GM19438 (cell line): ENCODE measurements at regions not wholly inside any gene's neighbourhood (a gene's known extent, or its start where the extent isn't known, plus 50 kb on each side); places are given as distances from the start of the nearest gene placed in this dataset.

Experiments used
- ATAC-seq: cut with Tn5 transposase; IDR thresholded peaks from one replicate; pipeline ENCODE4 v1.9.1; 2021; ENCODE audit warnings: low read depth; ENCODE audit not compliant: unreplicated experiment

DNA sequence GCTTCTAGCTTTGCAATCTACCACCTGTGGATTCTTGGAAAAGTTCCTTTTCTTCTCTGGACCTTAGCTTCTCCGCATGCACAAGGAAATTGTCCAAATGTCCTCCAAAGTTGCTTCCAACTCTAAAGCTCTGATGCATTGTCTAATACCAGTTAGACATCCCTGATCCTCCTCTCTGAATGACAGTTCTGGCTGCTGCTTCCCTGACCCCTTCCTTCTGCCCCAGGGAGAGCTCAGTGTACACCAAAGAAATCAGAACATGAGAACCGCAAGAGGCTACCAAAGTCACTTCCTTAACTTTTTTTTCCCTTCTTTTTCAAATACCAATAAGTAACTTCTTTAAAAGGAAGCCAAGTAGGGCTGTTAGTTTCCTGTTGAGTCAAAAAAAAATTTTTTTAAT is 79.7 kb upstream of the CES5A start:
- ATAC-seq: no peak

DNA sequence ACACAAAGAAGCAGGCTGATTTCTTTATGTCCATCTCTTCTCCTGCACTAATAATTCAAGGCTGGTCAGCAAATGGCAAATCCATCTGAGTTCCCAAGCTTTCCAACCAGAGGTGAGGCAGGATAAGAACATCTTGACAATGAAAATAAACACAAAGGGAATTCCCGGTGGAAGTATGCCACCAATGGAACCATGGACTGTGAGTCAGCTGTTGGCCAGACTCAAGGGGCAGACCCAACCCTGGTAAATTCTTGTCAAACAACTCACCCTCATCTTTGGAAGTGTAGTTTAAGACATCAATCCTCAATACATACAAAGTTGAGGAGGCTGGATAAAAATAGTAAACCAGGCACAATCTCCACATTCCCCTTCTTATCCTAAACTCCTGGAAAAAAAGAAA is 74.3 kb upstream of the CES5A start:
- ATAC-seq: no peak

DNA sequence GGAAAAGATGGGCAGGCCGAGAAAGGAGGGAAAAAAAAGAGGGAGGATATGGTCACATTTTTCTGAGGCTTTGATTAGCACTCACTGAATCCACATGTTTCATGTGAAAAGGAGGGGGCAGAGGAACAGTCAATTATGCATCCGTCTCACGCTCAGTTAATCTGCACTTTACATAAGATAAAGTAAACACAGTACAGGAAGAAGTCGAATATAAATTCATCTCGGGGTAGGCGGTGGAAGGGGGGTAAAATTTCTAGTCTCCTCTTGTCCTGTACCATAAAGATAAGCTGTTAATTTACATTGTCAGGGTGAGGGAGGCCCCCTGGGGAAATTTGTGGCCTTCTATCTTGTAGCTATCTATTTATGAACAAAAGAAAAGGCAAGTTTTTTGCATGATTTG is 73.1 kb upstream of the CES5A start:
- ATAC-seq: no peak

DNA sequence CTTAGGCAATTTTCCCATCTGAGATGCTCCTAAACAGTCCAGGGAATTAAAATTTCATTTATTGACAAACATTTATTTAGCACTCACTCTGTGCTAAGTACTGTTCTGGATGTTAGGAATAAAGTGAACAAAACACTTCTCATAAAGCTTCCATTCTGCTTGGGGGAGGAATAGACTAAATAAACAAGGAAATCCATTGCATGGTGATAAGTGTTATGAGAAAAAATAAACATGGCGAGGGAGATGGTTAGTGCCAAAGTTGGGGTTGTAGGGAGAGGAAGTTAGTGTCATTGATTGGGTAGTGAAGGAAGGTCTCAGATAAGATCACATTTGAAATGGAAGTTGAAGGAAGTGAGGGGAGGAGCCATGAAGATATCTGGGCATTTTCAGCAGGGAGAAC is 72.2 kb upstream of the CES5A start:
- ATAC-seq: no peak

DNA sequence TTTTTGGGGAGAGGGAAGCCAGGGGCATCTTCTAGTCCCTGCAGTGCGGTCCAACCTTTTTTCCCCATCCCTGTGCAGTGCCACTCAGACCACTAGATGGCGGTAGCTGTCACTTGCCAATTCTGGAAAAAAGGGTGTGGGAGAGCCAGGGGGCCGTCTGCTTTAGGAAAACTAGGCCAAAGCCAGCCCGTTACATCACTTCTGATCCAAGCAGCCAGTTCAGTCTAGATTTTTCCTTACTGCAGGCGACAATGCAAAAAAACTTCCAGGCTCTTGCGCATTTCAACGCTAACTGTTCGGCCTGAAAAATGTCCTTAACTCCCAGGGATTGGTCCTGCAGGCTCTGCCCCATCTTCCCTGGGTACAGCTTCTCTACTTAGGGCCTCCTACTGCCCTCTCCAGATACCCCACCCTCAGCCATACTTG is 69.2 kb upstream of the CES5A start:
- no peak for ATAC-seq

DNA sequence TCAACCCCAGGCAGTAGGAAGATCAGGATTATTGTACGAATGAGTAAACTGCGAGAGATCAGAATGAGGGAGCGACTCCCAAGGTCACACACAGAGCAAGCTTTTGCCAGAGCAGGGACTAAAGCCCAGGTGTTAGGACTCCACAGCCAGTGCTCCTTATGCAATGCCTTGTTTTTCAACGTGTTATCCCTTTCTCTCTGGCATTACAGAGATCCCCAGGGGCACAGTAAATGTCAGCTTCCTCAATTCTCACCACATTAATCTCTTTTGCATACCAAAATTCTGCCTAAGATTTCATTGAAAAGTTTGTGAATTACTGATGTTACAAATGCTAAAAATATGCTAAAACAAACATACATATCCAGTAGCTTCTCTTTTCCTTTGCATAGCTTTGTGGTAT is 68.1 kb upstream of the CES5A start:
- no peak for ATAC-seq

DNA sequence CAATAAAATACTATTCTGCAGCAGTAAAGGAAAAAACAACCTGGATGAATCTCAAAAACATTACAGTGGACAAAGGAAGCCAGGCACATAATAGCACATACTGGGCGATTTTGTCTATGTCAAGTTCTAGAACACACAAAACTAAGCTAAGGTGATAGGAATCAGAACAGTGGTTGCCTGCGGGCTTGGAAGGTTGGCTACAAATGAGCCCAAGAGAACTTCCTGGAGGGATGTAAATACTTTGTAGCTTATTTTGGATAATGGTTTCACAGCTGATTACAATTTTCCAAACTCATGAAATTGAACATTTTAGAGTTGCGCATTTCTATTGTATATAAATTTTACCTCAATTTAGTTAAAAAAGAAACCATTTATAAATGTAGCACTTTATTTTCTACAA is 67.6 kb upstream of the CES5A start:
- no peak for ATAC-seq

DNA sequence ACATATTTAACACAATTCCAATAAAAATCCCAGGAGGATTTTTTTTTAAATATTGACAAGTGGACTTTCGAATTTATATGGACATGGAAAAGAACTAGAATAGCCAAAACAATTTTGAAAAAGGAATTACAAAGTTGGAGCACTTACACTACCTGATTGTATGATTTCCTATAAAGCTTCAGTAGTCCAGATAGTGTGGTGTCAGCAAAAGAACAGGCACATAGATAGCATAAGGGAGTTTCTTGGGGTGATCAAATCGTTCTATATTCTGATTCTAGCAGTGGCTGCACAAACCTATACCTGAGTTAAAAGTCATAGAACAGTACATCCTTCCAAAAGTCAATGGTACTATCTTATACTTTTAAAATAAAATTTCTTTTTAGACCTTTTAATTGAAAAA is 66.4 kb upstream of the CES5A start:
- no peak for ATAC-seq

DNA sequence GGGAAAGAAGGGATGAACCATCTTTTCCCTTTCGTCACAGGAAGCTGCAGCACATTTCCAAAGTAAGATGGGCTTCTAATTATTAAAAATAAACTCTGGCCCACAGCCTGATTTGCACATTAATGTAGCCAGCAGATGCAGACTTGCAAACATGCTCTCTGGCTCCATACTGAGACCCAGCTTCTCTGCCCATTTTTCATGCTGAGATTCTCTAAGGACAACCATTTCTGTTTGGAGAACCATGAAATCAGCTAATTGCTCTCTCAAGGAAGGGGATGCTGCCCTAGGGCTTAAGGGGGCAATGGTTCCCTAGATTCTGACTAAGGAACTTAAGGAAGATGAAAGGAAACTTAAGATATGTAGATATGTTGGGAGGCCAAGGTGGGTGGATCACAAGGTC is 63.0 kb upstream of the CES5A start:
- no peak for ATAC-seq

DNA sequence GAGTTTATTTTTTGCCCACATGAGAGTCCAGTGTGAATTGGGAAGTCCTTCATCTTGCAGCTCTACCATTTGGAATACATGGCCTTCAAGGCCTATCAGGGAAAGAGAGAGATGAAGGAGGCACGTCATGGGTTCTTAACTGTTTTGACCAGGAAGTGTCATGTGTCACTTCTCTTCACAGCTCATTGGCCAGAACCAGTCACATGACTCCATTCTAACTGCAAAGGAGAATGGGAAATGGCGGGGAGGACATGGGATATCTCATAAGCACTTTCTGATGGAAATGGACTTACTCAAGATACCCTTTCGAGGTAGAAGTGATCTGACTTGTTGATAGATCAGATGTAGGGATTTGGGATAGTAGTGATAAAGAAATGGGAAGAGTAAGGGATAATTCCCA is 57.9 kb upstream of the CES5A start:
- no peak for ATAC-seq

DNA sequence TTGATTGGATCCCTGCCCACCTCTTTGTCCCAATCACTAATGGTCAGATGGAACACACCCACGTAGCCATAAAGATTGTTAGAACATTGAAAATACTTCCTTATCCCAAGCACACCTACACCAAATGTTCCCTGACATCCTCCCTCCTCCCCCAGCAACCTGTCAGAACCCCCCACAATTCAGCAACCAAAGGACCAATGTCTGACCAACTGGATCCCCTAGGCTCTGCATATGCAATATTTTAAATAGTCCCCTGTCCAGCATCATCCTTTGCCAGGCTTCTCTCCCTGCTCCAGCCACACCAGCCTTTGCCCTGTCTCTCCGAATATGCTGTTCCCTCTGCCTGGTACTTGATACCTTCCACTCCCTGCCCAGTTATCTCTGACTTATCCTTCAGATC is 54.9 kb upstream of the CES5A start:
- ATAC-seq: no peak

DNA sequence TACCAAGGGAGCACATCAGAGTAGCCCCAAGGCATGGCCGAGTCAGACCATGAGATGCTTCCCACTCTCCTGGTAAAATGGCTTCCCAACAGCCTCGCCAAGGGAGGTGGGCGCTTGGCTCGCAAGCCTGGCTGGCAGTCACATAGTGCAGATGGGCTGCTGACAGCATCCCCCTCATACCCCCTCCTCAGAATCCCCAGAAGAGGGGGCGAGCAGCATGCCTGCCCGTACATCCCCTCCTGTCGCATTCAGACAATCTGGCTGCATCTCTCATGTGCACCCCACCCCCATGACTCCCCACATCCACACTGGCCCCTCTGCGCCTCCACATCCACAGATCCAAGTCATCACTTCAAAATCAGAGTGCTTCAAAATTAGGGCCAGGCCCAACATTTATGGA is 54.0 kb upstream of the CES5A start:
- no peak for ATAC-seq

DNA sequence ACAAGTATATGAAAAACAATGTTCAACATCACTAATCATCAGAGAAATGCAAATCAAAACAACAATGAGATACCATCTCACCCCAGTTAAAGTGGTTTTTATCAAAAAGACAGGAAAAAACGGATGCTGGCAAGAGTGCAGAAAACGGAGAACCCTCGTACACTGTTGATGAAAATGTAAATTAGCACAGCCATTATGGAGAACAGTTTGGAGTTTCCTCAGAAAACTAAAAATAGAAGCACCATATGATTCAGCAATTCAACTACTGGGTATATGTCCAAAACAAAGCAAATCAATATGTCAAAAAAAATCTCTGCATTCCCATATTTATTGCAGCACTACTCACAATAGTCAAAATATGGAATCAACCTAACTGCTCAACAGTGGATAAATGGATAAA is 50.1 kb upstream of the CES5A start:
- no peak for ATAC-seq
